ENCODE measurements at regions not wholly inside any gene's neighbourhood (a gene's known extent, or its start where the extent isn't known, plus 50 kb on each side); places are given as distances from the start of the nearest gene placed in this dataset.

- H3K4me1 ChIP-seq (ENCODE audit: low read length), result no peaks in the 10 kb centered on the region
- no peaks in the 10 kb centered on the region for H3K36me3 ChIP-seq (replicated peaks; ENCODE audit: insufficient read depth, low read length)
- H3F3A ChIP-seq (ENCODE audit: insufficient read depth, low read length), result no peaks in the 10 kb centered on the region
- H3K27me3 ChIP-seq (replicated peaks; ENCODE audit: insufficient read depth, low read length), result no peaks in the 10 kb centered on the region
- no peak overlapping the region for H3K4me3 ChIP-seq (ENCODE audit: low read length)
- H3K9me3 ChIP-seq (replicated peaks; ENCODE audit: insufficient read depth, low read length), result no peaks in the 10 kb centered on the region
- no peaks in the 10 kb centered on the region for H4K20me1 ChIP-seq (ENCODE audit: insufficient read depth, low read length)
- H3K4me2 ChIP-seq (ENCODE audit: low read depth, low read length), result no peak overlapping the region
- TF ChIP-seq EZH2 (optimal IDR thresholded peaks at IDR 0.05; ENCODE audit: low read depth, low read length) (no peak), EZH2phosphoT487 (IDR thresholded peaks at IDR 0.05; ENCODE audit: low read length) (no peak), CTCF (IDR thresholded peaks at IDR 0.05; ENCODE audit: low read length) (no peak)
- H3K9ac ChIP-seq (ENCODE audit: low read length), result no peak overlapping the region
- no peaks in the 10 kb centered on the region for H3K9me2 ChIP-seq (replicated peaks; ENCODE audit: insufficient read depth, low read length)
- no peak overlapping the region for H2AFZ ChIP-seq (ENCODE audit: low read length)
- no peaks in the 10 kb centered on the region for H3K79me2 ChIP-seq (ENCODE audit: low read length)
- no peak for DNase-seq
- H3K27ac ChIP-seq (ENCODE audit: low read length), result no peak overlapping the region
Measured at GRCh38 chr10:29146311-29147100, 142.4 kb upstream of the LYZL1 start.

GRCh38 chr10:29150010-29150409, 138.9 kb upstream of the LYZL1 start:
- Histone ChIP-seq H3K27me3 (replicated peaks; ENCODE audit: insufficient read depth, low read length) (no peaks in the 10 kb centered on the region), H4K20me1 (ENCODE audit: insufficient read depth, low read length) (no peaks in the 10 kb centered on the region), H3K79me2 (ENCODE audit: low read length) (no peaks in the 10 kb centered on the region), H3K4me2 (ENCODE audit: low read depth, low read length) (no peak overlapping the region), H3K4me3 (ENCODE audit: low read length) (no peak overlapping the region), H2AFZ (ENCODE audit: low read length) (no peak overlapping the region), H3K36me3 (replicated peaks; ENCODE audit: insufficient read depth, low read length) (no peaks in the 10 kb centered on the region), H3K9ac (ENCODE audit: low read length) (no peak overlapping the region), H3K27ac (ENCODE audit: low read length) (no peak overlapping the region), H3F3A (ENCODE audit: insufficient read depth, low read length) (no peaks in the 10 kb centered on the region), H3K4me1 (ENCODE audit: low read length) (no peaks in the 10 kb centered on the region), H3K9me3 (replicated peaks; ENCODE audit: insufficient read depth, low read length) (no peaks in the 10 kb centered on the region), H3K9me2 (replicated peaks; ENCODE audit: insufficient read depth, low read length) (no peaks in the 10 kb centered on the region)
- DNase-seq, result no peak
- TF ChIP-seq EZH2phosphoT487 (IDR thresholded peaks at IDR 0.05; ENCODE audit: low read length), result no peak
- TF ChIP-seq EZH2 (optimal IDR thresholded peaks at IDR 0.05; ENCODE audit: low read depth, low read length), result no peak
- no peak for TF ChIP-seq CTCF (IDR thresholded peaks at IDR 0.05; ENCODE audit: low read length)

- TF ChIP-seq EZH2phosphoT487 (IDR thresholded peaks at IDR 0.05; ENCODE audit: low read length) (no peak), CTCF (IDR thresholded peaks at IDR 0.05; ENCODE audit: low read length) (no peak), EZH2 (optimal IDR thresholded peaks at IDR 0.05; ENCODE audit: low read depth, low read length) (no peak)
- DNase-seq, result no peak
- Histone ChIP-seq H4K20me1 (ENCODE audit: insufficient read depth, low read length) (no peaks in the 10 kb centered on the region), H3K9ac (ENCODE audit: low read length) (no peak overlapping the region), H3F3A (ENCODE audit: insufficient read depth, low read length) (no peaks in the 10 kb centered on the region), H3K79me2 (ENCODE audit: low read length) (no peaks in the 10 kb centered on the region), H3K4me3 (ENCODE audit: low read length) (no peak overlapping the region), H3K36me3 (replicated peaks; ENCODE audit: insufficient read depth, low read length) (no peaks in the 10 kb centered on the region), H3K4me1 (ENCODE audit: low read length) (no peaks in the 10 kb centered on the region), H3K9me2 (replicated peaks; ENCODE audit: insufficient read depth, low read length) (no peaks in the 10 kb centered on the region), H3K27ac (ENCODE audit: low read length) (no peak overlapping the region), H3K27me3 (replicated peaks; ENCODE audit: insufficient read depth, low read length) (no peaks in the 10 kb centered on the region), H2AFZ (ENCODE audit: low read length) (no peak overlapping the region), H3K4me2 (ENCODE audit: low read depth, low read length) (no peak overlapping the region), H3K9me3 (replicated peaks; ENCODE audit: insufficient read depth, low read length) (no peaks in the 10 kb centered on the region)
Measured at GRCh38 chr10:29151005-29151404, 137.9 kb upstream of the LYZL1 start.
